SK-N-SH (cell line): ENCODE measurements at regions not wholly inside any gene's neighbourhood (a gene's known extent, or its start where the extent isn't known, plus 50 kb on each side); places are given as distances from the start of the nearest gene placed in this dataset.

Experiments used
- CTCF ChIA-PET: fragments of 300-600, 350-600 bp; formaldehyde crosslinking; extraction: SDS; loops from one replicate; lab custom pipeline; 2021; lab: Yijun Ruan, JAX
- POLR2A ChIA-PET: fragments of 350-600 bp; sonication (Branson Sonifier 250); formaldehyde crosslinking; extraction: SDS; loops from one replicate; lab custom pipeline; 2020; ENCODE audit warnings: antibody characterized with exemption, inconsistent platforms; lab: Yijun Ruan, JAX
- DNase-seq: peaks from one replicate; pipeline ENCODE4 v3.0.0; 2012
- H2AFZ ChIP-seq: fragments of 200-600 bp; sonication (generic); 2 replicates; pipeline ENCODE4 v1.8.1; 2016; ENCODE audit warnings: antibody characterized with exemption, mild to moderate bottlenecking, low read depth
- H3F3A ChIP-seq: fragments of 200-600 bp; sonication (generic); replicated peaks from 2 replicates; pipeline ENCODE3; 2016; ENCODE audit warnings: antibody characterized with exemption, mild to moderate bottlenecking; ENCODE audit not compliant: insufficient read depth
- H3K27ac ChIP-seq, 2 experiments: fragments of 200-500 bp in 1 of 2; fragments of 200-600 bp in 1 of 2; sonication (Bioruptor generic) in 1 of 2; sonication (generic), shearing (Covaris generic) in 1 of 2; 2 replicates each; pipeline versions ENCODE4 v1.5.1 to v1.6.1; 2014 to 2016; ENCODE audit warnings: low read depth in 2 of 2, inconsistent platforms in 1 of 2, low read length in 1 of 2, mild to moderate bottlenecking in 1 of 2, mixed read lengths in 1 of 2
- H3K27me3 ChIP-seq: fragments of 200-600 bp; sonication (generic), shearing (Covaris generic); 2 replicates; pipeline ENCODE4 v1.6.1; 2016; ENCODE audit warnings: mixed run types; ENCODE audit not compliant: insufficient read depth
- H3K36me3 ChIP-seq, 2 experiments: fragments of 200-500 bp in 1 of 2; fragments of 200-600 bp in 1 of 2; sonication (Bioruptor generic) in 1 of 2; sonication (generic) in 1 of 2; replicated peaks in 1 of 2; 2 replicates each; pipeline versions ENCODE3 to v1.5.1; 2014 to 2016; ENCODE audit warnings: low read length in 1 of 2, mild to moderate bottlenecking in 1 of 2; ENCODE audit not compliant: insufficient read depth in 2 of 2, control insufficient read depth in 1 of 2
- H3K4me1 ChIP-seq, 2 experiments: fragments of 200-500 bp in 1 of 2; fragments of 200-600 bp in 1 of 2; sonication (Bioruptor generic) in 1 of 2; sonication (generic), shearing (Covaris generic) in 1 of 2; 2 replicates each; pipeline versions ENCODE4 v1.5.1 to v1.6.1; 2014 to 2016; ENCODE audit warnings: low read depth in 1 of 2, low read length in 1 of 2, mixed run types in 1 of 2; ENCODE audit not compliant: insufficient read depth in 2 of 2, control insufficient read depth in 1 of 2
- H3K4me2 ChIP-seq: fragments of 200-600 bp; sonication (generic), shearing (Covaris generic); 2 replicates; pipeline ENCODE4 v1.6.1; 2017; ENCODE audit warnings: mixed run types
- H3K4me3 ChIP-seq, 2 experiments: fragments of 200-500 bp in 1 of 2; fragments of 200-600 bp in 1 of 2; sonication (Bioruptor generic) in 1 of 2; sonication (generic), shearing (Covaris generic) in 1 of 2; 2 replicates each; pipeline versions ENCODE4 v1.5.1 to v1.8.1; 2014 to 2016; ENCODE audit warnings: low read depth in 2 of 2, inconsistent platforms in 1 of 2, low read length in 1 of 2, mild to moderate bottlenecking in 1 of 2, mixed read lengths in 1 of 2, moderate library complexity in 1 of 2
- H3K79me2 ChIP-seq: fragments of 200-600 bp; sonication (generic); 2 replicates; pipeline ENCODE4 v1.8.1; 2017; ENCODE audit warnings: mild to moderate bottlenecking; ENCODE audit not compliant: insufficient read depth
- H3K9ac ChIP-seq: fragments of 200-600 bp; sonication (generic); 2 replicates; pipeline ENCODE4 v1.6.1; 2017; ENCODE audit warnings: mixed run types
- H3K9me2 ChIP-seq: fragments of 200-600 bp; sonication (generic); 2 replicates; pipeline ENCODE4 v1.6.1; 2017; ENCODE audit warnings: mixed run types
- H3K9me3 ChIP-seq: fragments of 200-600 bp; sonication (generic); 2 replicates; pipeline ENCODE4 v1.6.1; 2017; ENCODE audit warnings: mixed run types, mild to moderate bottlenecking, moderate library complexity
- H4K20me1 ChIP-seq: fragments of 200-600 bp; sonication (generic); 2 replicates; pipeline ENCODE4 v1.6.1; 2017; ENCODE audit warnings: mild to moderate bottlenecking, mixed run types; ENCODE audit not compliant: insufficient read depth
- CHD2 ChIP-seq: fragments of 150-350 bp; IDR thresholded peaks from 2 replicates; pipeline ENCODE4 v1.6.1; 2018; ENCODE audit warnings: low read length; ENCODE audit not compliant: partially characterized antibody
- ELF1 ChIP-seq: IDR thresholded peaks from 2 replicates; pipeline ENCODE4 v1.4.0; 2012
- EP300 ChIP-seq, 2 experiments: IDR thresholded peaks; 2 replicates each; pipeline versions ENCODE4 v1.4.0 to v1.6.1; 2012; ENCODE audit warnings: borderline replicate concordance in 1 of 2, low read depth in 1 of 2, low read length in 1 of 2
- EZH2phosphoT487 ChIP-seq: fragments of 200-600 bp; sonication (generic); IDR thresholded peaks from 2 replicates; pipeline ENCODE4 v1.6.1; 2017; ENCODE audit warnings: low read depth, mixed run types, mild to moderate bottlenecking, antibody characterized with exemption, moderate library complexity, borderline replicate concordance
- FOXJ3 ChIP-seq: sonication (generic); formaldehyde crosslinking; IDR thresholded peaks from 2 replicates; pipeline ENCODE4 v1.5.1; 2020; ENCODE audit warnings: mild to moderate bottlenecking, missing genetic modification reagents
- GATA2 ChIP-seq: sonication (generic); formaldehyde crosslinking; IDR thresholded peaks from 2 replicates; pipeline ENCODE4 v1.5.0; 2020; ENCODE audit warnings: mild to moderate bottlenecking, missing genetic modification reagents
- IRF3 ChIP-seq: fragments of 150-350 bp; IDR thresholded peaks from 2 replicates; pipeline ENCODE4 v1.6.1; 2016; ENCODE audit warnings: mild to moderate bottlenecking, low read depth, low read length
- JUND ChIP-seq: IDR thresholded peaks from 2 replicates; pipeline ENCODE4 v1.4.0; 2012
- NRF1 ChIP-seq: IDR thresholded peaks from 2 replicates; pipeline ENCODE4 v1.6.1; 2012; ENCODE audit warnings: low read depth, mild to moderate bottlenecking, low read length
- PBX3 ChIP-seq: IDR thresholded peaks from 2 replicates; pipeline ENCODE4; 2012
- RCOR1 ChIP-seq: fragments of 150-350 bp; IDR thresholded peaks from 2 replicates; pipeline ENCODE4 v1.6.1; 2017; ENCODE audit warnings: antibody characterized with exemption, low read length
- REST ChIP-seq: IDR thresholded peaks from 2 replicates; pipeline ENCODE4 v1.6.1; 2012; ENCODE audit warnings: mild to moderate bottlenecking, low read depth, low read length, moderate library complexity
- RFX5 ChIP-seq: IDR thresholded peaks from 2 replicates; pipeline ENCODE4 v1.6.1; 2012; ENCODE audit warnings: mild to moderate bottlenecking, improper control_type of control experiment, low read length
- RXRA ChIP-seq: IDR thresholded peaks from 2 replicates; pipeline ENCODE4 v1.4.0; 2012; ENCODE audit warnings: low read depth, mild to moderate bottlenecking, borderline replicate concordance
- SIN3A ChIP-seq: IDR thresholded peaks from 2 replicates; pipeline ENCODE4 v1.6.1; 2012; ENCODE audit warnings: low read depth, mild to moderate bottlenecking, low read length, moderate library complexity, borderline replicate concordance
- SMC3 ChIP-seq: IDR thresholded peaks from 2 replicates; pipeline ENCODE4 v1.6.1; 2012; ENCODE audit warnings: low read depth, low read length, improper control_type of control experiment
- TAF1 ChIP-seq: IDR thresholded peaks from 2 replicates; pipeline ENCODE4 v1.6.1; 2012; ENCODE audit warnings: low read depth, mild to moderate bottlenecking, low read length, moderate library complexity, borderline replicate concordance
- USF2 ChIP-seq: fragments of 150-350 bp; IDR thresholded peaks from 2 replicates; pipeline ENCODE4 v1.6.1; 2017; ENCODE audit warnings: antibody characterized with exemption, low read length, low read depth, borderline replicate concordance
- YY1 ChIP-seq: IDR thresholded peaks from 2 replicates; pipeline ENCODE4 v1.4.0; 2012; ENCODE audit warnings: low read depth, mild to moderate bottlenecking
- WGBS: methylation state at CpG from one replicate; pipeline ENCODE4 v1.1.6; 2017; ENCODE audit warnings: low lambda C conversion rate; 5-methylcytosine and 5-hydroxymethylcytosine counted together

DNA sequence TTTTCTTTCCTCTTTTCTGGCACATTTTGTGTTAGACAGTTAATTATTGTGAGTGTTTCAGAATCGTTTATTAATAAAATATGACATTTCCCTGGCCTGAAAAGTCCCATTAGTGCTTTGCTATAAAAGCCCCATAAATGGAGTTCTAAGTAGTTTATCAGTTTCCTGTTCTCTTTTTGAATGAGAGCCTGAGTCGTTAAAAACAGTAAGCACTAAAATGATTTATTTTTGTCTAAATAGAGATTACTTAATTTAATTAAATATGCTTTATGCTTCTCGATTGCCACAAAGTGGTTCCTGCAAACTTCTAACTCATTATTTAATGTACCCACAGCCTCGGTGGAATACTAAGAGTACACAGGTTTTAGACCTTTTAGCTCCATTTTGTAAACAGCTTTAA lies 577.9 kb downstream of the C6orf118 start:
- Histone ChIP-seq H3K9me2 (no peaks in the 10 kb centered on the region), H4K20me1 (no peaks in the 10 kb centered on the region), H3K27ac (peak overlapping the region in 1 of 2 experiments; percentile 80; a peak in 1 of 4 replicates), H3K36me3 (no peaks in the 10 kb centered on the region), H3K27me3 (no peaks in the 10 kb centered on the region), H3F3A (no peaks in the 10 kb centered on the region), H2AFZ (no peak overlapping the region), H3K4me3 (no peak overlapping the region), H3K79me2 (no peaks in the 10 kb centered on the region), H3K9ac (no peak overlapping the region), H3K9me3 (peaks cover 7% of the 10 kb centered on the region; the same call in 1 of the 2 replicates), H3K4me1 (no peaks in the 10 kb centered on the region; a peak in 2 of 4 replicates), H3K4me2 (no peak overlapping the region)
- peak; percentile 63 for DNase-seq
- POLR2A ChIA-PET = no interaction called here
- WGBS = 2% methylated on average over 4 of the region's 4 CpGs
- CTCF ChIA-PET = no interaction called here
- no peak for TF ChIP-seq YY1
- TF ChIP-seq ELF1 = no peak
- TF ChIP-seq USF2 = no peak
- TF ChIP-seq GATA2 (CRISPR knock-in tag) = peak; percentile 52
- TF ChIP-seq TAF1 = no peak
- TF ChIP-seq EP300 (IDR thresholded peaks at IDR 0.05; ENCODE audit: borderline replicate concordance in 1 of 2, low read depth in 1 of 2, low read length in 1 of 2) = peak in 1 of 2 experiments; percentile 69; a peak in 2 of 4 replicates
- TF ChIP-seq FOXJ3 (CRISPR knock-in tag) = 0 out of 2 replicates have a peak, but pooled peaks have one; percentile 19

DNA sequence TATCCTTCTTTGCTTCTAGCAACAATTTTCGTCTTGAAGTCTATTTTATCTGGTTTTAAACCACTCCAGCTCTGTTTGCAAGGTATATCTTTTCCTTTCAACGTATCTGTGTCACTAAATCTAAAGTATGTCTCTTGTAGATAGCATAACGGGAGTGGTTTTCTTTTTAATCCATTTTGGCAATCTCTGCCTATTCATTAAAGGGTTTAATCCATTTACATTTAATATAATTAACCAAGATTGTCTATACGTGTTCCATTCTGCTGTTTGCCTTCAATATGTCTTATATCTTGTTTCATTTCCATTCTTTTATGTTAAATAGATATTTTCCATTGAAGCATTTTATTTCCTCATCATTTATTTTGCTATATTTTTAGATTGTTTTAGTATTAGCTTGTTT lies 587.9 kb downstream of the C6orf118 start:
- Histone ChIP-seq H3K9me2 (no peaks in the 10 kb centered on the region), H3F3A (no peaks in the 10 kb centered on the region), H3K9me3 (peaks cover 10% of the 10 kb centered on the region; the same call in 1 of the 2 replicates), H3K9ac (no peak overlapping the region), H2AFZ (no peak overlapping the region), H3K27ac (no peak overlapping the region), H3K4me3 (no peak overlapping the region), H3K4me2 (no peak overlapping the region), H3K4me1 (no peaks in the 10 kb centered on the region), H4K20me1 (no peaks in the 10 kb centered on the region), H3K27me3 (no peaks in the 10 kb centered on the region), H3K79me2 (no peaks in the 10 kb centered on the region), H3K36me3 (no peaks in the 10 kb centered on the region)
- 3% methylated on average over 4 of the region's 4 CpGs for WGBS
- CTCF ChIA-PET = no interaction called here
- TF ChIP-seq RCOR1 = no peak
- no peak for TF ChIP-seq USF2
- TF ChIP-seq EZH2phosphoT487 = no peak
- TF ChIP-seq JUND = no peak
- TF ChIP-seq SMC3 = no peak
- TF ChIP-seq CHD2 = no peak
- no peak for TF ChIP-seq YY1
- no peak for TF ChIP-seq REST
- no peak for TF ChIP-seq SIN3A
- TF ChIP-seq RXRA = no peak
- TF ChIP-seq FOXJ3 (CRISPR knock-in tag) = no peak
- TF ChIP-seq IRF3 = no peak
- no peak for TF ChIP-seq PBX3
- no peak for TF ChIP-seq RFX5
- no peak for TF ChIP-seq GATA2 (CRISPR knock-in tag)
- TF ChIP-seq NRF1 = no peak
- POLR2A ChIA-PET = no interaction called here
- no peak for DNase-seq
